Smooth muscle cell of the brain vasculature (primary cell): ENCODE measurements at regions not wholly inside any gene's neighbourhood (a gene's known extent, or its start where the extent isn't known, plus 50 kb on each side); places are given as distances from the start of the nearest gene placed in this dataset.
"Not testable (repeated sequence)": the region's sequence is repeated elsewhere in the genome, so short reads cannot be mapped to it uniquely, and the experiment has no call there.

Source experiments
- DNase-seq: peaks from one replicate; pipeline ENCODE4 v3.0.0-alpha.2; 2012; ENCODE audit warnings: low read depth, low spot score

DNA sequence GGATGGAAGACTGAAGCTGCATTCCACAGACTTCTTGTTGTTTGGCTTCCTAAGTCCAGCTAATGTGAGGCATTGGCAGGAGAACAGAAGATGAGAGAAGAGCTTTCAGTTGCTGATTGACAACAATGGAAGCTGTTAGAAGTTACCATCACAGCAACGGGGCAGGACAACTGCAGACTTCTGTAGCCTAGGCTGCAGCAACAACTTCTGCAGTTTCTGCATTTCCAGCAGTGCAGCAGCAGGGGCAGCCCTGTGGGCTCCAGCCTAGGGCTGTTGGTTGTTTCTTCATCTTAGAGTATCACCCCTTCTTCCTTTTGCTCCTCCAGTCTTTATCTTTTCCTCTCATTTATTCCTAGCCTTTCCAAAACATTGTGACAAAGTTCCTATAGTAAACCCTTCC lies 528.8 kb upstream of the PTGER4 start:
- no peak for DNase-seq

DNA sequence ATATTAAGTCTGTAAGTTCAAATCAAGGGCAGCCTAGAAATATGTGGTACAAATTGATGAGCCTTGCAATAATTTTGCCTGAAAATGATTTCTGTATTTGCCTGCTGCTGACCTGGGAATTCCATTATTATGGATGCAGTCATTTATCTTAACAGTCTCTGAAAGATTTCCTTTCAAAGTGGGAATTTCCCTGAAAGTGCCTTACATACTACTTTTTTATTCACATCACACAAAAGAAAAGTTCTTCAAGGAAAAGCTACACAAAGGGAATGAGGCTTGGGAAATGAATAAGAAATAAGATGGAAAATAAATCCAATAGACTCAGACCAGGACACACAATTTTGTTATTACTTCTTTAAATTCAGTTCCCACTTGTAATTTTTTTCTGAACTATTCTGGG lies 537.8 kb upstream of the PTGER4 start:
- DNase-seq = no peak

DNA sequence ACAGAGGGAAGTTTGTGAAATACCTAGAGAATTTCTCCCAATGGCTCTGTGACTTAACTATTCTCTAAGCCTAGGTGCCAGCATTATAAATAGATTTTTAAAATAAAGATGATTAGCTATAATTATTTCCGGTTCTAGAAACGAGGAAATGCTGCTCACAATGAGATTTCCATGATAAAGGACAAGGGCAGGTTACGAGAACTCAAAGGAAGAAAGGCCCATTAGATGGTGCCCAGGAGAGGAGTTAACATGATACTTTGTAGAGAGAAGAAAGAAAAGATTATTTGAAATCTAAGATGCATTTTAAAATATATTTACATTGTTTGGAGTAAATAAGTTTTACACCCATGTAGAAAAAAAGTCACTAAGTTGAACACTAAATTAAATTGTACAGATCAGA lies 538.3 kb upstream of the PTGER4 start:
- no peak for DNase-seq

DNA sequence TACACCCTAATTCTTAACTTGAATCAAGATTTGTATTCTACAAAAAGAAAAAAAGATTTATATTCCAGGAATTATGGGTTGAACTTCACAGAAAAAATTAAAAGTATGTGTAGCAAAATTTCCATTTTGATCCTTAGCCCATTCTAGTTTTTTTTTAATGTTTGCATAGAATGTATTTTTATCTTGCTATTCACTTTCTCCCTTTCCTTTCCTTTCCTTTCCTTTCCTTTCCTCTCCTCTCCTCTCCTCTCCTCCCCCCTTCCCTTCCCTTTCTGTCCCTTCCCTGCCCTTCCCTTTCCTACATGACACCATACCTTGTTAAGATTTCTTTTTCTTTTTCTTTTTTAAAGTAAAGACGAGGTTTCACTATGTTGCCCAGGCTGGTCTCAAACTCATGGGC lies 542.5 kb upstream of the PTGER4 start:
- no peak for DNase-seq

DNA sequence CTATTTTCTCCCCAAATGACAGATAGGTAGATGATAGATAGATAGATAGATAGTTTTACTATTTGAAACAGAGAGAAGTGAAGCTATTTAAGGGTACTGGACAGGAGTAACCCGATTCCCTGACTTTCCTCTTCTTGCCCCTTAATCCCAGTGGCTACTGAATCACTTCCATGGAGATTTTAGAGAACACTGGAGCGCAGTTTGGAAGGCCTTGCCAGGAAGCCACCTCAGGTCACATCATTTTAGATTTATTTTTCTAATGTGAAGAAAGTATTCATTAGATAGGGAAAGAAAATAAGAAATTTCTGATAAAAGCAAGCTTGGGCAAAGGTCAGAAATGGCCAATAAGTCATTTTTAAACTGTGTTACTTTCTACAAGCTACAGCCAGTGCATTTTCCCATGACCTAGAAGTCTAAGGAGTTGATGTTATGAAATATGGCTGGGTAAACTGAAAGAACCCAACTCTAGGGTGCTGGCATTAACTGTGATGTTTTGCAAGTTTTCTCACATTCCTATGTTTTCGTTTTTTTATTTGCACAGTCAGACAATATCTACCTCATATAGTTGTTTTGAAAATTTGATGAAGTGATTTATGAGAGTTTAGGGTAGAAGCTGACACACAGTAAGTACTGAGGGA lies 544.7 kb upstream of the PTGER4 start:
- no peak for DNase-seq

DNA sequence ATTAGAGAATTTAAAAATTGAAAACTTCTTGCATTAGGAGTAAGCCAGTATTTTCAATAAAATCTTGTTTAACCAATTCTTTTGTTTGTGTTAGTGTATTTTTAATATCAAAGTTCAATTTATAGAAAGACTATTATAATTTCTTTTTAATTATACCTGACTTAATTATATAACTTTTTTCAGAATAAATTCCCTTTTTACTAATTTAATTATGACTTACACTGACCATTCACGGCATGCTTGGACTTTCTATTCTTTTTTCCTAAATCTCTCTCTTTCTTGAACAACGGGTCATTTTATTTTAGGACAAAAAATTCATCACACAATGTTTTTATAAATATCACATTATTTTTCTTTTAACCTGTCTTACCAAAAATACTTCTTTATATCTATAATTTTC lies 555.3 kb upstream of the PTGER4 start:
- DNase-seq = no peak

DNA sequence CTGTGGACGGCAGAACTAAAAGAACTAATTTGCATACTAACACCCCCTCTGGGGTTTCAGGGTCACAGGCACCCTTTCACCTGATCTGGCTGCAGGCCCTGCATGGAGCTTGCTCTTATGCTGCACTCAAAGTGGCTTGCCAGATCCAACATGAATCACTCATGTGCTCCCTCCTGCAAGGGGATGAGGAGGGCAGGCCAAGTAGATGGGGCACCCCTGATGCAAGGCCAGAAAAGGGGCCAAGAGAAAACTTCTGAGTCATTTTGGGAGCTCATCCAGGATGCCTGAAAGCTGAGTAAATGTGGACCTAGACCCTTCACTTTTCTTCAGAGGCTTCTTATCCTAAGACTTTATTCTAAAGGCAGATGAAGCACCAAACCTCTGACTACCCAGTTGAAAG lies 558.5 kb upstream of the PTGER4 start:
- no peak for DNase-seq

DNA sequence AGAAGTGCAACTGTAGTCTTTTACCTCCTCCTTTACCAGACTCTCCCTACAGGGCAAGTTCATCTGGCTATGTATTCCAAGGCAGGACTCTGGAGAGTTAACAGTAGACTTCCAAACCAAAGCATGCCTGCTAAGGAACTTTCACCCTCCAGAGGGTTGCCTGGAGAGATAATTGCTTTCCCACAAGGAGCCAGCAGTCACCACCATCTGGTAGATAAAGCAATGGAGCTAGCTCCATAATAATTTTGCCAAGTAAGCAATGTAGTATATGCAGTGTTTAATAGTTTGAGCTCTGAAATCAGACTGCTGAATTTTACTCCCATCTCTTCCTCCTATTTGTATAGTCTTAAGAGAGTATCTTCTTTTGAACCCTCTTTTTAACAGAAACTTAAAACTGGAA lies 566.8 kb upstream of the PTGER4 start:
- peak; percentile 7 for DNase-seq

DNA sequence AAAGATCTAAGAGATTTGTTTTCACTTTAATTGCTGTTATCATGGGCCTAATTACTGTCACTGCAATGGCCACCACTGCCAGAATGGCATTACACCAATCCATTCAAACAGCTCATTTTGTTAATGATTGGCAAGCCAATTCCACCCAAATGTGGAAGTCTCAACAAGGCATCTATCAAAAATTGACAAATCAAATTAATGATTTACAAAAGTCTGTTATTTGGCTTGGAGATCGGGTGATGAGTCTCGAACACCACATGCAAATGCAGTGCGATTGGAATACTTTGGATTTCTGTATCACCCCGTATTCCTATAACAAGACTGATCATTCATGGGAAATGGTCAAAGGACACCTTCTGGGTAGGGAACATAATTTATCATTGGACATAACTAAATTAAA lies 568.7 kb upstream of the PTGER4 start:
- not testable (repeated sequence) for DNase-seq

DNA sequence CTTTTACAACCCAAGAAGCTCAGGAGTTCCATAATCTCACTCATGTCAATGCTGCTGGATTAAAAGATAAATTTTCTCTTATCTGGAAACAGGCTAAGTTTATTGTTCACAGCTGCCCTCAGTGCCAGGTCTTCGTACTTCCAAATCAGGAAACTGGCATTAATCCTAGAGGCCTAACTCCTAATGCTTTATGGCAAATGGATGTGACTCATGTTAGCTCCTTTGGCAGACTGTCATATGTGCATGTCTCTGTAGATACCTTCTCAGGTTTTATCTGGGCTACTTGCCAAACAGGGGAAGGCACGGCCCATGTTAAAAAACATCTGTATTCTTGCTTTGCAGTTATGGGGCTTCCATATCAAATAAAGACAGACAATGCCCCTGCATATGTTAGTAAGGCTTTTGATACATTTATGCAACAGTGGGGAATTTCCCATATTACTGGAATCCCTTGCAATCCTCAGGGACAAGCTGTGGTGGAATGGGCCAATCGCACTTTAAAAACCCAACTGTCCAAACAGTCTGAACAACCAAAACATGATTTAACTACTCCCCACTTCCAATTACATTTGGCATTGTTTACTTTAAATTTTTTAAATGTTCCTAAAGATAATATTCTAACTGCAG lies 570.8 kb upstream of the PTGER4 start:
- peak; percentile 53 for DNase-seq

DNA sequence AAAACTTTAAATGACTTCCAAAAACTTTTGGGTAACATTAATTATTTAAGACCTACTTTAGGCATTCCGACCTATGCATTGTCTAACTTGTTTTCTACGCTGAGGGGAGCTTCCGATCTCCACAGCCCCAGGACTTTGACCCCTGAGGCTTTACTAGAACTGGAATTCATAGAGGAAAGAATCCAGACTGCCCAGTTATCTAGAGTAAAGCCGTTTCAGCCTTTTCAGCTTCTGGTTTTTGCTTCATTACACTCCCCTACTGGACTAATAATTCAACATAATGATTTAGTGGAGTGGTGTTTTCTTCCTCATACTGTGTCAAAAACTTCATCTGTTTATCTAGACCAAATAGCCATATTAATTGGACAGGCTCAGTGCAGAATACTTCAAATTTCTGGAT lies 571.9 kb upstream of the PTGER4 start:
- DNase-seq = not testable (repeated sequence)

DNA sequence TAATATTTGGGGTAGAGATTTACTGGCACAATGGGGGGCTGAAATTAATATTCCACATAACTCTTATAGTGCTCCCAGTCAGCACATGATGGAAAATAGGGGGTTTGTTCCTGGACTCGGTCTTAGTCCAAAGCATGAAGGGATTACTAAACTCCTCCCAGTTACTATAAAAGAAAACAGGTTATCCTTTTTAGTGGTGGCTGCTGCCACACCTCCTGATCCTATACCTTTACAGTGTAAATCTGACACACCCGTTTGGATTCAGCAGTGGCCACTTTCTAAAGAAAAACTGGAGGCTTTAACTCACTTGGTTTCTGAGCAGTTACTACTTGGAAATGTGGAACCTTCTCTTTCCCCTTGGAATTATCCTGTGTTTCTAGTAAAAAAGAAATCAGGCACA lies 572.9 kb upstream of the PTGER4 start:
- no peak for DNase-seq

DNA sequence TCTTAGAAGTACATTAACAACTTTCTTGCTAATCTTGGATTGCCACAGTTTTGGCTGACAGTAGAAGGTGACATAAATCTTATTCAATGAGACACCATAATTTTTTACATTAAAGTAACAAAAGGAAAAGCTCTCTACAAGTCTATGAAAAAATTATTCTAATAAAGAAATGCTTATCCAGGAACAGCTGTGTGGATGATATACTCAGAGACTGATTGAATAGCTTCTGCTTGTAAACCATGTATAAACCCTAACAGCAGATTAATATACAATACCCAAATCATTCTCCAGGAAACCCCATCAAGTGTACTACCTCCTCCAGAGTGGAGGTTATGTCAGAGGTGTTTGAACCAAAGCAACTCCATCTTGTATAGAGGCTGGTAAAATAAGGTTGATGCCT lies 581.4 kb upstream of the PTGER4 start:
- no peak for DNase-seq

DNA sequence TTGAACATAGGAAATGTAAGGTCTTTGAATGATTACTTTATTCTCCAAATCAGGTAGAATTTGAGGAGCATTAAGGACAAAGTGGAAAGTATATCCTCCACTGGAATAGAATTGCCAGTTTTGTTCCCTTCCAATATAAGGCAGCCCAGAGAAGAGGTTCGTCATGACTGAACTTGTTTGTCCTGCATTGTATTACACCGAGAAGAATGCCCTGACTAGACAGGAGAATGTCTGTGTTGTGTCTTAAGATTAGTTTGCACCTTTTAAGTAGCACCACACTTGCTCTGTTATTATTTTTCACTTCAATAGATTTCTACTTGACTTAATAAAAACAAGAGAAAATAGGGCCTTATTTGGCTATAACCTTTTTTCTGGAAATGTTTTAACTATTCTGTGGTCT lies 586.2 kb upstream of the PTGER4 start:
- no peak for DNase-seq

DNA sequence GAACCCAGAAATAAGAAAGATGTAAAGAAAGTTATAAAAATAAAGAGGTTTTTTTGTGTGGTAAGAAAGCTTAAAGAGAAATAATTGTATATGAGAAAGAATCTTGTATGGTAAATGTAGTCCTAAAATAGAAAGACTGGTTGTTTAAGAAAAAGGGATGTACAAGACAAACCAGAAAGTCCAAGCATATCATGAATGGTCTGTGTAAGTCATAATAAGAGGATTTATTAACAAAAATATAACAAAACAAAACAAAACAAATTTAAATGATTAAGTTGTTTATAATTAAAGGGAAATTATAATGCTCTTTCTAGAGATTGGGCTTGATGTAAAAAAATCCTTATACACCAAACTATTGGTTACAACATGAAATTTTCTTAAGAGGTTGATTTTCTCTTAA lies 590.4 kb upstream of the PTGER4 start:
- DNase-seq = no peak

DNA sequence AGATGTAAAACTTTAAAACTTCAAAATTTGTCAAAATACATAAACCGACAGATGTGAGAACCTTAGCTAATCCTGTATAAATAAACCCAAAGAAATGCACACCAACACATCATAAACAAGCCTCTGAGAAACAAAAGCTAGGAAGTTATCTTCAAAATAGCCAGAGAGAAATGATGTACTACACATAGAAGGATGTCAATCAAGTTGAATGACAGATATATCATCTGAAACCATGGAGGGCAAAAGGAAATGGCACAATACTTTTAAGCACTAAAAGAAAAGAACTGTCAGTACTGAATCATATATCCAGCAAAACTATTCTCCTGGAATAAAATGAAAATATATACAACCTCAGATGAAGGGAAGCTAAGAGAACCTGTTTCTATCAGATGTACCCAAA lies 595.1 kb upstream of the PTGER4 start:
- DNase-seq = no peak

DNA sequence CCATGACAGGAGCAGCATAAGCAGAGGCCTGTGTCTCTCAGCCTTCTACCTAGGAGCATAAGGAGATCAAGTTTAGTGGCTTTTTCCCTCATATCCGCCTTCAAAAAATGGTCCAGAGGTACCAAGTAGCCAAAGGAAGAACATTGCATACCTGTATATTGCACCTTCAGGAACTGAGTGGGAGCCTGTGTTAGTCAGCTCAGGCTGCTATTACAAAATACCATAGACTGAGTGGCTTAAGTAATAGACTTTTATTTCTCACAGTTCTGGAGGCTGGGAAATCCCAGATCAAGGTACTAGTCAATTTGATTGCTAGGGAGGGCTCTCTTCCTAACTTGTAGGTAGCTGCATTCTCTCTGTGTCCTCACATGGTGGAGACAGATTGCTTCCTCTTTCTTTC lies 597.4 kb upstream of the PTGER4 start:
- DNase-seq = no peak

DNA sequence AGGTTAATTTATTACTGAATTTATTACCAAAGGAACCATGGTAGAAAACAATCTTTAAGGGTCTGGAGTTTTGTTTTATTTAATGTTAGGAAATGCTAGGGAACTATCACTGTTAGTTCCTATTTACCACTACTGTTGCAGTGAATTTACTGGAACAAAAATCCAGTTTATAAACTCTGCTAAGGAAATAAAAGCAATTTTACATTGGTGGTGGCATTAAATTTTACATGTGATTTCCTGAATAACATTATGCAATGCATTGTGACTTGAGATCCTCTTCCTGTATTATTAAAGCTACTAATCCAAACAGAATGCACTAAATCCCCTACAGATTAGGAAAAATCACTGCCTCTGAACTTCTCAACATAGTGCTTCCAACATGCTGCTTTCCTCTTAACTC lies 599.5 kb upstream of the PTGER4 start:
- DNase-seq = no peak

DNA sequence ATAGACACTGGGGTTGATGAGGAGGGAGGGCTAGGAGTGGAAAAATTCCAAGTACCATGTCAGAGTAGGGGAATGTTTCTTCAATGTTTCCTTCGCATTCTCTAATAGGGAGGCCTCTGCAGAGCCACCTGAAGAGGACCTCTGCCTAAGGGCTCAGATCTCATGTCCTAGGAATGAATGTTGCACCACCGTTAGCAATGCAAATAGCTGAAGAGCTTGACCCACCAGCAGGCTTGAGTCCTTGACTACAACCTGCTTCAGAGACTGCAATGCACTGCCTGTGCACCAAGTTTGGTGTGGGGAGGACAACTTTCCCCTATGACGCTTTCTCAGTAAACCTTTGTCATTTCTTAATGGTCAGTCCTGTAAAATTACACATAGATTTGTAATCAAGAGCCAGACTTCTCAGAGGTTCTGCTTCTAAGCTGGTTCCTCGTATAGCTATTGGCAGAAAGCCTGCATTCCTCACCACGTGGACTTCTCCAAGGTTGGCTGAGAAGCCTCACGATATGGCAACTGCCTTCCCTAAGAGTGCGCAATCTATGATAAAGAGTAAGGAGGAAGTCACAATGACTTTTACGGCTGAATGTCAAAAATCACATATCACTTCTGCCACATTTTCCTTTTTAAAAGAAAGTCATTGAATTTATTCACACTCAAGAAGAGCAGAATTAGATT lies 600.7 kb upstream of the PTGER4 start:
- DNase-seq = no peak

DNA sequence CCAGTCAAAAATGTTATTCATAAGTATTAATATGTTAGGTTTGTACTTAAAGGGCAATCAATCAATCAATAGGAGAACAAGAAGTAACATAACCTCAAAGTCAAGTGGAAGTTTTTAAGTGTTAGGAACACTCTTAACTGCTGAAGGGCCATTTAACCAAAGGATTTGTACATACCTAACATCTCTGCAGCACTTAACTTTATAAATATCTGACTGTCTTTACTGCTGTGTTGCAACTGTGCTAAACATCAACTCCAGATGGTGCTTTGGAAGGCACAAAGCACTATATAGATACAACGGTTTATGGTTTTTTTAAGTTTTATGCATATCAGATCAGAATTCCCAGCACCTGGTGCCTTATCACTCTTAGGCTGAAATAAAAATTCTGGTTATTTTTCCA lies 604.9 kb upstream of the PTGER4 start:
- no peak for DNase-seq

DNA sequence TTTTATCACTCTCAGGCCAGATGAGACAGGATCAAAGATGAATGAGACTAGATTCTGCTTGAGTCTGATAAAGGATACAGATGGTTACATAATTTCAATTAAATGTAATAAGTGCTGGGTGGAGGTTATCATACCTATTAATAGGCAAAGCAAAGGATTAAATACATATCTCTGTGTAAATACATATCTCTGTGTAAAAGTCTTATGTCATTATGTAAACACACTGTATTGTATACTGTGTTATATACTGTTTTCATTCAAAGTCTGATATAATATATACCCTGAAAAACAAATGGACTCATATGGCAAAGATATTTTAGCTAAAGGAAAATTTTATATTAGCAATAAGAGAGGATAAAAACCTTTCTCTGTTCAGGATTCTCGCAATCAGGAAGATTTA lies 605.8 kb upstream of the PTGER4 start:
- DNase-seq = no peak

DNA sequence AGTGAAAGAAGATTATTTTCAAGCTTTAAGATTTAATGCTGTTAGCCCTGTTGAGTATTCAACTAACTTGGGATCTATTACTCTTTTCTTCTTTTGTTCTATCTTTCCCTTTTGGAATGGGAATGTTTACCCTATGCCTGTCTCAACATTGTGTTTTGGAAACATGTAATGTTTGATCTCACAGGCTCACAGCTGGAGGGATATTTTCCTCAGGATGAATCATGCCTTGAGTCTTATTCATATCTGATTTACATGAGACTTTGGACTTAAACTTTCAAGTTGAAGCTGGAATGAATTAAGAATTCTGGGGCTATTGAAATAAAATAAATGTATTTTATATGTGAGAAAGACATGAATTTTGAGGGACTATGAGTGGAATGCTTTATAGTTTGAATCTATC lies 607.8 kb upstream of the PTGER4 start:
- DNase-seq = peak; percentile 84

DNA sequence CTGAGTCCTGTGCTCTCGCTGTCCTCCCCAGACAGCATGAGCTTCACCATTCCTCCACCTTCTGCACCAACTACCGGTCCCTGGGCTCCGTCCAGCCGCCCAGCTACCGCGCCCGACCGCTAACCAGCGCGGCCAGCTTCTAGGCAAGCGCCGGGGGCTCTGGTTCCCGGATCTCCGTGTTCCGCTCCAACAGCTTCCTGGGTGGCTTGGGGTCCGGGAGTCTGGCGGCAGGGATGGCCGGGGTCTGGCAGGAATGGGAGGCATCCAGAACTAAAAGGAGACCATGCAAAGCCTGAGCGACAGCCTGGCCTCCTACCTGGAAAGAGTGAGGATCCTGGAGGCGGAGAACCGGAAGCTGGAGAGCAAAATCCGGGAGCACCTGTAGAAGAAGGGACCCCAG lies 613.1 kb upstream of the PTGER4 start:
- no peak for DNase-seq
